ENCODE measurements at regions not wholly inside any gene's neighbourhood (a gene's known extent, or its start where the extent isn't known, plus 50 kb on each side); places are given as distances from the start of the nearest gene placed in this dataset.
A peak's percentile ranks its signal among the peaks of the same experiment; 100 is the strongest.

DNA sequence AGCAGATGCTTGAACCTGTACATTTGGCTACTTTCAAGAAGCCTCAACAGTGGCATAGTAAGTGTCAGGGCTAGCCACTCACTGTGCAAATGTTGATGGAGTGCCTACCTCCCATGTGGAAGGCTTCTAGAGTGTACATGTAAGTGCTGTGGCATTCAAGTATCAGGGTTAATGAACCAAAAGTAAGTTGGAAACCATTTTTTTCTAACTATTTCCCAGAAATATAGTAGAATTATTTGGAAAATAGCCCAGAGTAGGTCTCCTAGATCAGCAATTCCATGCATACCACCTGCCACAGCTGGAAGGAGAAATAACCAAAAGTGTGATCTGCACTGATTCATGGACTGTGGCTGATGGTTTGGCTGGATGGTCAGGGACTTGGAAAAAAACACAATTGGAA, 53.3 kb downstream of the FOXD1 start:
- Mint-ChIP-seq H3K36me3 (peaks cover 2% of the 10 kb centered on the region), H3K9me3 (ENCODE audit: low read depth) (no peaks in the 10 kb centered on the region), H3K27ac (no peak overlapping the region), H3K27me3 (peaks cover 15% of the 10 kb centered on the region), H3K4me3 (no peak overlapping the region), H3K4me1 (ENCODE audit: low read depth) (no peaks in the 10 kb centered on the region)

- H3K27ac Mint-ChIP-seq = no peak overlapping the region
These were observed 54.0 kb downstream of the FOXD1 start for GRCh38 chr5:73394610-73395009.

DNA sequence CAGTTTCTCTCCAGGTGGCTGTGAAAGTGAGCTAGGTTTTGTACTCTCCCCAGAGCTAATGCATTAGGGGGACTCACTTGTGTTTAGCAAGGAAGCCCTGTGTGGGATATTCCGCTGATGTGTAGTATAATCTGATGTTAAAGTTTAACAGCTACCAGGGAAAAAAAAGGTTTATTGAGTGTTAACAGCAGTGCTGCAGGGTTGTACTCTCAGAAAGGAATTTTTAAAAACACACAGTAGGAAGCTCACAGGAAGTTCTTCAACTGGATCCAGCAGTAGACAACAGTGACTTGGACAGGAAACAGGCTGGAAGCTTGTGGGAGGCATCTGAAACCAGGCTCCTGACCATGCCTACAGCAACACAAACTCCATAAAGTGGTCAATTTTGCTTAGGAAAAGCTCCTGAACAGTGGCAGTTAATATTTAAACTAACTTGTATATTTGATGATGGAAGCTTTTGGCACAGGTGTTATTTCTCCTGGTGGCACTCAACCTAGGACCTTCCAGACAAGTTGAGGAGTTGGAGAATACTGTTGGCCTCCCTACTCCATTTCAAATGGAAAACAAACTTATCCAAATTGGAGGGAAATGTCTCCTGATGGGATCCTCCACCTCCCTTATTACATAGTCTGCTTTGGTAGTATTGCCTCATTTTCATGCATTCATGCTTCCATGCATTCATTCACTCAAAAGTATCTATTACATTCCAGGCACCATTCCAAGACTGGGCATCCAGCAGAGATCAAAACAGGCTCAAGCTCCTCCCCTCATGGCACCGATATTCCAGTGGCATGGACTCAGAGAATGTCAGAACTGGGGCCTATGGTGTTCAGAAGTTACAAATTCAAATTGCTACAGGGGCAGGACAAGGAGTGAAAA, 54.7 kb downstream of the FOXD1 start:
- peaks cover 2% of the 10 kb centered on the region for H3K36me3 Mint-ChIP-seq
- H3K4me3 Mint-ChIP-seq = no peak overlapping the region
- no peak overlapping the region for H3K27ac Mint-ChIP-seq
- H3K9me3 Mint-ChIP-seq (ENCODE audit: low read depth) = no peaks in the 10 kb centered on the region
- H3K4me1 Mint-ChIP-seq (ENCODE audit: low read depth) = no peaks in the 10 kb centered on the region
- peaks cover 15% of the 10 kb centered on the region for H3K27me3 Mint-ChIP-seq

More at GRCh38 chr5:73394610-73395009, 54.0 kb downstream of the FOXD1 start:
- no peaks in the 10 kb centered on the region for H3K4me1 Mint-ChIP-seq (ENCODE audit: low read depth)
- H3K9me3 Mint-ChIP-seq (ENCODE audit: low read depth) = no peaks in the 10 kb centered on the region
- peaks cover 2% of the 10 kb centered on the region for H3K36me3 Mint-ChIP-seq
- H3K27me3 Mint-ChIP-seq = peaks cover 15% of the 10 kb centered on the region
- no peak overlapping the region for H3K4me3 Mint-ChIP-seq

GRCh38 chr5:73392775-73393174, 55.8 kb downstream of the FOXD1 start:
- peaks cover 8% of the 10 kb centered on the region for H3K4me1 Mint-ChIP-seq (ENCODE audit: low read depth)
- no peak overlapping the region for H3K27ac Mint-ChIP-seq
- H3K4me3 Mint-ChIP-seq = no peak overlapping the region
- H3K36me3 Mint-ChIP-seq = peaks cover 2% of the 10 kb centered on the region
- H3K27me3 Mint-ChIP-seq = peaks cover 11% of the 10 kb centered on the region
- no peaks in the 10 kb centered on the region for H3K9me3 Mint-ChIP-seq (ENCODE audit: low read depth)

DNA sequence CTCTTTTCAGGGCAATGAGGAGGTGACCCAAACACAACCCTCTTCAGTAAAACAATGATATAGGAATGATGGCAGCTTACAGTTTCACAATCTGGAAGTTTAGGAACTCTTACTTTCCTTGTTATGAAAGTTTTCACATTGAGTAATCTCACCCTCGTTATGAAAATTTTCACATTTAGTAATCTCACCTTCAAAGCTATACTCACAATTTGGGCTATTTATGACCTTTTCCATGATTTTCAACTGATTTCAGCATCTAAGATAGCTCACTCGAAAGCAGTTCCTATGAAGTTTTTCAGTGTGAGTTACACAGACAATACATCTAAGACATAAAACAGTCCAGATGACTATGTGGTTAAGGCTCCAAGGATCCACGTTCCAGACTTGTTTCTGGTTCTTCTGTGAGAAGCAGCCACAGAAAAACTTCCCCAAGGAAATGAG, 57.1 kb downstream of the FOXD1 start:
- H3K27ac Mint-ChIP-seq = no peak overlapping the region
- H3K36me3 Mint-ChIP-seq = peaks cover 2% of the 10 kb centered on the region
- peaks cover 18% of the 10 kb centered on the region for H3K4me1 Mint-ChIP-seq (ENCODE audit: low read depth)
- H3K27me3 Mint-ChIP-seq = peaks cover 9% of the 10 kb centered on the region
- no peaks in the 10 kb centered on the region for H3K9me3 Mint-ChIP-seq (ENCODE audit: low read depth)
- no peak overlapping the region for H3K4me3 Mint-ChIP-seq

- no peaks in the 10 kb centered on the region for H3K9me3 Mint-ChIP-seq (ENCODE audit: low read depth)
- H3K4me3 Mint-ChIP-seq = no peak overlapping the region
- H3K27me3 Mint-ChIP-seq = peaks cover 9% of the 10 kb centered on the region
- H3K36me3 Mint-ChIP-seq = peaks cover 2% of the 10 kb centered on the region
- no peak overlapping the region for H3K27ac Mint-ChIP-seq
- peaks cover 22% of the 10 kb centered on the region for H3K4me1 Mint-ChIP-seq (ENCODE audit: low read depth)
These were observed 57.6 kb downstream of the FOXD1 start for GRCh38 chr5:73390972-73391371.

GRCh38 chr5:73388740-73389139, 59.8 kb downstream of the FOXD1 start:
- Mint-ChIP-seq H3K4me1 (ENCODE audit: low read depth) (peaks cover 22% of the 10 kb centered on the region), H3K27ac (no peak overlapping the region), H3K9me3 (ENCODE audit: low read depth) (peaks cover 14% of the 10 kb centered on the region), H3K4me3 (no peak overlapping the region), H3K27me3 (peaks cover 9% of the 10 kb centered on the region), H3K36me3 (peaks cover 10% of the 10 kb centered on the region)

DNA sequence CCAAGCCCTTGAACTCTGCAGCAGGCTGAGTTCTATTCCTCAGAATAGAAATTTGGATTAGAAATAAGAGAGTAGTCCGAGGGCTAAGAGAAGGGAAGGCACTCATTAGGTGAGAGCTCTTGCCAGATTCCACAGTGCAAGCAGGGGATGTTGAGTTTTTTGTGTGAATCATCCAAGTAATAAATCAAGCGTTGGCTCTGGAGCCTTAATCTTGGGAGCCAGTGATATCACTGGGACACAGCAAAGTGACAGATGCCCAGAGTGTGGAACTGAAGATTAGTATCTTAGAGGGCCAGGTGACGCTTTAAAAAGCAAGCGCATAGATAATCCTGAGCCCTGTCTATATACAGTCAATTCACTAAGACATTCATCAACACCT, 60.3 kb downstream of the FOXD1 start:
- H3K36me3 Mint-ChIP-seq = peaks cover 11% of the 10 kb centered on the region
- peak overlapping the region; percentile 58 for H3K4me3 Mint-ChIP-seq
- peaks cover 22% of the 10 kb centered on the region for H3K4me1 Mint-ChIP-seq (ENCODE audit: low read depth)
- peaks cover 16% of the 10 kb centered on the region for H3K9me3 Mint-ChIP-seq (ENCODE audit: low read depth)
- H3K27me3 Mint-ChIP-seq = peaks cover 11% of the 10 kb centered on the region
- no peak overlapping the region for H3K27ac Mint-ChIP-seq

GRCh38 chr5:73387601-73388305, 60.8 kb downstream of the FOXD1 start:
- H3K9me3 Mint-ChIP-seq (ENCODE audit: low read depth) = peaks cover 16% of the 10 kb centered on the region
- H3K27me3 Mint-ChIP-seq = peaks cover 14% of the 10 kb centered on the region
- peaks cover 11% of the 10 kb centered on the region for H3K36me3 Mint-ChIP-seq
- no peak overlapping the region for H3K27ac Mint-ChIP-seq
- peaks cover 24% of the 10 kb centered on the region for H3K4me1 Mint-ChIP-seq (ENCODE audit: low read depth)
- H3K4me3 Mint-ChIP-seq = peak overlapping the region; percentile 58

DNA sequence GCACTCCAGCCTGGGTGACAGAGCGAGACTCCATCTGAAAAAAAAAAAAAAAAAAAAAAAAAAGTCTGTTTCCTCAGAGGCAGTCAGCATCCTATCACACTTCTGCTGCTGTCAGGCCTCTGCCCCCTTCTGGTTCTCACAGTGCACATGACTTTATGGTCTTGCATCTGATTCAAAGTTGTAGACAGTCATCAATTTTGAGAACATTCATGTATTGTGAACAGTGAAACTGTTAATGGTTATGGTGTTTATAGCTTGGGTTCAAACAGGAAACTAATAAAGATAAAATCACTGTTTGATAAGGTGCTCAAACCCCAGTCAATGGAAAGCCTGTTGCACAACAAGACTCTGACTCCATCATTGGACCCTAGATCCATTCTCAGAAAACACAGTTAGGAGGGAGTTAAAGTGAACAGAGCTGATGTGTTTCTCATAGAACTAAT, 61.4 kb downstream of the FOXD1 start:
- no peak overlapping the region for H3K27ac Mint-ChIP-seq
- H3K4me1 Mint-ChIP-seq (ENCODE audit: low read depth) = peaks cover 24% of the 10 kb centered on the region
- H3K27me3 Mint-ChIP-seq = peaks cover 14% of the 10 kb centered on the region
- peaks cover 16% of the 10 kb centered on the region for H3K9me3 Mint-ChIP-seq (ENCODE audit: low read depth)
- H3K36me3 Mint-ChIP-seq = peaks cover 11% of the 10 kb centered on the region
- H3K4me3 Mint-ChIP-seq = peak overlapping the region; percentile 58

DNA sequence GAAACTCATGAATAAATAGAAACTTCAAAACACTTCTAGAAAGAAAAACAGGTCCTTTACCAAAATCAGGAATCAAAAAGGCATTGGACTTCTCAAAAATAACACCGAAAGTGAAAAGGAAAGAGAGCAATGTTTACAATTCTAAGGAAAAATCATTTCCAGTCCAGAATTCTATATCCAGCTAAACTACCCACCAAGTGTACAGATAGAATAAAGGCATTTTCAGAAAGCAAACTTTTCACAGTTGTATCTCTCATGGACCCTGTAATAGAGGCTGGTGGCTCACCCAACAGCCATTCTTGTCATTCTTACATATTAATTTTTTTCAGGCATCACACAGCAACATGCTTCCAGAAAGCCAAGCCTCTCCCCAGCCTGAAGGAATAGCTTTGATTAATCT, 63.7 kb downstream of the FOXD1 start:
- no peak overlapping the region for H3K27ac Mint-ChIP-seq
- H3K4me1 Mint-ChIP-seq (ENCODE audit: low read depth) = peaks cover 32% of the 10 kb centered on the region
- H3K27me3 Mint-ChIP-seq = peaks cover 20% of the 10 kb centered on the region
- H3K4me3 Mint-ChIP-seq = no peak overlapping the region
- H3K9me3 Mint-ChIP-seq (ENCODE audit: low read depth) = peaks cover 16% of the 10 kb centered on the region
- peaks cover 11% of the 10 kb centered on the region for H3K36me3 Mint-ChIP-seq

DNA sequence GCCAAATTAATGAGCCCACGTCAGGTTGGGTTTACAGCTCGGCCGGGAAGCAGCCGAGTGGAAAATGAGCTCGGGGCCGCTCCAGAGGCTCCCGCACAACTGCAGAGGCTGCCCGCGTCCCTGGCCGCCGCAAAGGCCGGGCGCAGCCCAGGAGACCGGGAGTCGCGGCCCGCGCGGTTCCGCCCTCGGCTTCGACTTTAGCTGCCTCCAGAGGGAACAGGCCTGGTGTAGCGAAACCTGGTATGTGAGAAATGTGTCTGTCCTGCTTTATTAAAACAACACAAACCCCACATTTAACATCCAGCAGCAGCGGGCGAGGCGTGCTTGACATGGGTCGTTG, 66.2 kb downstream of the FOXD1 start:
- no peak overlapping the region for H3K4me3 Mint-ChIP-seq
- peaks cover 16% of the 10 kb centered on the region for H3K9me3 Mint-ChIP-seq (ENCODE audit: low read depth)
- peaks cover 36% of the 10 kb centered on the region for H3K27me3 Mint-ChIP-seq
- peaks cover 20% of the 10 kb centered on the region for H3K4me1 Mint-ChIP-seq (ENCODE audit: low read depth)
- H3K27ac Mint-ChIP-seq = no peak overlapping the region
- H3K36me3 Mint-ChIP-seq = peaks cover 11% of the 10 kb centered on the region

DNA sequence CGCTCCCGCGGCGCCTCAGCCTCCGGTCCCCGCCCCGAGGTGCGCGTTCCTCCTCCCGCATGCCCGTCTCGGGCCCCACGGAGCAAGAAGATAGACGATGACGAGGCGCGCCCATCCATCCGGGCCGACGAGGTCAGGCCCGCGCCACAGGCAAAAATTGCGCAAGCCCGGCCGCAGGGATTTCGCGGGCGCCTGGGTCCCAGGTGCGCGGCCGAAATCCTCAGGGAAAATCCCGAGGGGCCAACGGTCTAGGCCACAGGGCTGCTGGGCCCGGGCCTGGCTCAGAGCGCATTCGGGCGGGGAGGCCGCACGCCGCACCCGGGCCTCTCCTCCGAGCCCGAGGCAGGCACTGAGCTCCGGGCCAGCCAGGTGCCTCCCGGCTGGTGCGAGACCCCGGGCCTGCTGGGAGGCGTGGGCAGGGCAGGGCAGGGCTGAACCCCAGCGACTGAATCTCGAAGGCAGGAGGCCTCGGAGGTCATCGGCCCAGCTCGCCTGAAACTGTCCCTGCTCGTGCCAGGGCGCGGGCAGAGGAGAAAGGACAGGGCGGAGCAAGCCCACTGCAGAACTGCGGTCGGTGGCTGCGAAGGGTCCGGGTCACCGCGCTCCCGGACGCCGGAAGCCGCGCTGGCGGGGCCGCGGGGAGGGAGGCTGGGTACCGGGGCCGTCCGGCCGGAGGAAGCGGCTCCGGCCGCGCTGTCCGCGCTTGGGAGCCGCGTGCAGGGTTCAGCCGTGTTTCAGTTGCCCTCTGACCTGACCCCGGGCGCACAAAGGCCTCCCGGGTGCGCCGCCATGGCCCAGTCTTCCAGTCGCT, 66.8 kb downstream of the FOXD1 start:
- H3K4me1 Mint-ChIP-seq (ENCODE audit: low read depth) = peaks cover 17% of the 10 kb centered on the region
- H3K36me3 Mint-ChIP-seq = peaks cover 11% of the 10 kb centered on the region
- no peak overlapping the region for H3K27ac Mint-ChIP-seq
- peak overlapping the region; percentile 76 for H3K4me3 Mint-ChIP-seq
- H3K9me3 Mint-ChIP-seq (ENCODE audit: low read depth) = peaks cover 16% of the 10 kb centered on the region
- peaks cover 34% of the 10 kb centered on the region for H3K27me3 Mint-ChIP-seq

- H3K4me1 Mint-ChIP-seq (ENCODE audit: low read depth) = peaks cover 10% of the 10 kb centered on the region
- H3K27ac Mint-ChIP-seq = no peak overlapping the region
- H3K4me3 Mint-ChIP-seq = peak overlapping the region; percentile 76
- H3K27me3 Mint-ChIP-seq = peaks cover 38% of the 10 kb centered on the region
- peaks cover 16% of the 10 kb centered on the region for H3K9me3 Mint-ChIP-seq (ENCODE audit: low read depth)
- peaks cover 11% of the 10 kb centered on the region for H3K36me3 Mint-ChIP-seq
These were observed 67.6 kb downstream of the FOXD1 start for GRCh38 chr5:73380710-73381589.

All from activated naive CD8-positive, alpha-beta T cell (primary cell).